MCF 10A (cell line): ENCODE measurements at regions not wholly inside any gene's neighbourhood (a gene's known extent, or its start where the extent isn't known, plus 50 kb on each side); places are given as distances from the start of the nearest gene placed in this dataset.

Source experiments
- BruUV-seq: library from RNA; stranded (reverse); fragments of 400-500 nt; replicated peaks from 2 replicates; lab custom pipeline; 2021; lab: Mats Ljungman, UMichigan
- CTCF ChIA-PET: fragments of 300-600 bp; sonication (Branson Sonifier 250); formaldehyde crosslinking; extraction: SDS; loops from one replicate; lab custom pipeline; 2021; ENCODE audit warnings: antibody characterized with exemption, inconsistent platforms; lab: Yijun Ruan, JAX
- POLR2A ChIA-PET: fragments of 300-600, 350-650 bp; sonication (Branson Sonifier 250); formaldehyde crosslinking; extraction: SDS; loops from one replicate; lab custom pipeline; 2020; ENCODE audit warnings: antibody characterized with exemption, inconsistent platforms; lab: Yijun Ruan, JAX
- DNase-seq: peaks from one replicate; pipeline ENCODE4 v3.0.0-alpha.2; 2018; ENCODE audit not compliant: unreplicated experiment
- H3K27ac Mint-ChIP-seq: one replicate; pipeline ENCODE4 v1.8.0; 2022; ENCODE audit warnings: mild to moderate bottlenecking, low read depth, mixed read lengths; ENCODE audit not compliant: unreplicated experiment
- H3K27me3 Mint-ChIP-seq: one replicate; pipeline ENCODE4 v1.8.0; 2022; ENCODE audit warnings: mixed read lengths; ENCODE audit not compliant: insufficient read depth, unreplicated experiment
- H3K36me3 Mint-ChIP-seq: one replicate; pipeline ENCODE4 v1.8.0; 2022; ENCODE audit warnings: mild to moderate bottlenecking, moderate library complexity, mixed read lengths; ENCODE audit not compliant: insufficient read depth, unreplicated experiment
- H3K4me1 Mint-ChIP-seq: one replicate; pipeline ENCODE4 v1.8.0; 2022; ENCODE audit warnings: mixed read lengths; ENCODE audit not compliant: insufficient read depth, unreplicated experiment
- H3K4me3 Mint-ChIP-seq: one replicate; pipeline ENCODE4 v1.8.0; 2022; ENCODE audit warnings: mild to moderate bottlenecking, moderate library complexity, mixed read lengths; ENCODE audit not compliant: unreplicated experiment
- H3K9me3 Mint-ChIP-seq: one replicate; pipeline ENCODE4 v1.8.0; 2022; ENCODE audit warnings: mixed read lengths; ENCODE audit not compliant: unreplicated experiment
- CTCF ChIP-seq: fragments of 200-600 bp; IDR thresholded peaks from one replicate; pipeline ENCODE4 v1.8.0; 2022; ENCODE audit warnings: antibody characterized with exemption, mild to moderate bottlenecking; ENCODE audit not compliant: unreplicated experiment
- intact Hi-C: fragments of 100-400 bp; cut with micrococcal nuclease; formaldehyde crosslinking; loops from 2 replicates; pipeline ENCODE4 v1.14.1; 2022

GRCh38 chr2:11024259-11024645 is 112.5 kb downstream of the KCNF1 start:
- no peak overlapping the region for H3K4me3 Mint-ChIP-seq
- no peak overlapping the region for H3K27ac Mint-ChIP-seq
- ChIA-PET CTCF (no interaction called here), POLR2A (no interaction called here)
- TF ChIP-seq CTCF, result no peak
- H3K36me3 Mint-ChIP-seq, result no peaks in the 10 kb centered on the region
- peaks cover 22% of the 10 kb centered on the region for H3K27me3 Mint-ChIP-seq
- H3K9me3 Mint-ChIP-seq, result no peaks in the 10 kb centered on the region
- intact Hi-C loops, result no loop called here
- DNase-seq, result no peak
- no TSS peak for BruUV-seq
- no peaks in the 10 kb centered on the region for H3K4me1 Mint-ChIP-seq

GRCh38 chr2:11024687-11025086 is 113.0 kb downstream of the KCNF1 start:
- POLR2A ChIA-PET, result no interaction called here
- DNase-seq, result no peak
- Mint-ChIP-seq H3K27ac (no peak overlapping the region), H3K27me3 (peaks cover 22% of the 10 kb centered on the region), H3K9me3 (no peaks in the 10 kb centered on the region), H3K4me3 (no peak overlapping the region), H3K36me3 (no peaks in the 10 kb centered on the region), H3K4me1 (no peaks in the 10 kb centered on the region)
- CTCF ChIA-PET, result no interaction called here
- no peak for TF ChIP-seq CTCF
- BruUV-seq, result no TSS peak
- intact Hi-C loops, result no loop called here

- no peaks in the 10 kb centered on the region for H3K36me3 Mint-ChIP-seq
- CTCF ChIA-PET, result no interaction called here
- no peak for DNase-seq
- BruUV-seq, result no TSS peak
- POLR2A ChIA-PET, result no interaction called here
- no peak overlapping the region for H3K4me3 Mint-ChIP-seq
- no peak overlapping the region for H3K27ac Mint-ChIP-seq
- no peaks in the 10 kb centered on the region for H3K9me3 Mint-ChIP-seq
- H3K27me3 Mint-ChIP-seq, result peaks cover 23% of the 10 kb centered on the region
- no peaks in the 10 kb centered on the region for H3K4me1 Mint-ChIP-seq
- no peak for TF ChIP-seq CTCF
- intact Hi-C loops, result no loop called here
Measured at GRCh38 chr2:11026286-11026921, 114.7 kb downstream of the KCNF1 start.

GRCh38 chr2:11027195-11027594 is 115.5 kb downstream of the KCNF1 start:
- TF ChIP-seq CTCF, result no peak
- Mint-ChIP-seq H3K9me3 (no peaks in the 10 kb centered on the region), H3K27me3 (peaks cover 25% of the 10 kb centered on the region), H3K4me1 (no peaks in the 10 kb centered on the region), H3K27ac (no peak overlapping the region), H3K36me3 (no peaks in the 10 kb centered on the region), H3K4me3 (no peak overlapping the region)
- intact Hi-C loops, result no loop called here
- ChIA-PET CTCF (interaction anchor here (1.5 kb wide), 1 partner anchor 97 kb away, joined by 3 read pairs; no protein-coding TSS in a partner anchor), POLR2A (no interaction called here)
- no TSS peak for BruUV-seq
- no peak for DNase-seq
